SIG-M5 treated with dmso at 0.1 percent for 504 hours (cell line): ENCODE measurements at regions not wholly inside any gene's neighbourhood (a gene's known extent, or its start where the extent isn't known, plus 50 kb on each side); places are given as distances from the start of the nearest gene placed in this dataset.
"Not testable (repeated sequence)": the region's sequence is repeated elsewhere in the genome, so short reads cannot be mapped to it uniquely, and the experiment has no call there.

Experiments used
- DNase-seq: peaks from one replicate; lab custom pipeline; 2025; ENCODE audit not compliant: unreplicated experiment; lab: John Stamatoyannopoulos, UW

- no peak for DNase-seq
Observed at GRCh38 chr2:100739735-100740432, 80.1 kb upstream of the NPAS2 start.

GRCh38 chr2:100741880-100742276, 78.1 kb upstream of the NPAS2 start:
- DNase-seq = no peak

- no peak for DNase-seq
Observed at GRCh38 chr2:100742277-100743254, 77.4 kb upstream of the NPAS2 start.

- no peak for DNase-seq
Observed at GRCh38 chr2:100743741-100744140, 76.2 kb upstream of the NPAS2 start.

- DNase-seq = no peak
Observed at GRCh38 chr2:100744184-100744583, 75.8 kb upstream of the NPAS2 start.

- DNase-seq = no peak
Observed at GRCh38 chr2:100744589-100744988, 75.3 kb upstream of the NPAS2 start.

GRCh38 chr2:100745604-100746003, 74.3 kb upstream of the NPAS2 start:
- no peak for DNase-seq

- no peak for DNase-seq
Observed at GRCh38 chr2:100747551-100747950, 72.4 kb upstream of the NPAS2 start.

GRCh38 chr2:100747996-100748615, 71.8 kb upstream of the NPAS2 start:
- no peak for DNase-seq

GRCh38 chr2:100748673-100749072, 71.3 kb upstream of the NPAS2 start:
- no peak for DNase-seq

- no peak for DNase-seq
Observed at GRCh38 chr2:100749771-100750542, 70.0 kb upstream of the NPAS2 start.

- not testable (repeated sequence) for DNase-seq
Observed at GRCh38 chr2:100751871-100752625, 67.9 kb upstream of the NPAS2 start.

- peak; percentile 75 for DNase-seq
Observed at GRCh38 chr2:100752628-100753333, 67.2 kb upstream of the NPAS2 start.

GRCh38 chr2:100753444-100753843, 66.5 kb upstream of the NPAS2 start:
- no peak for DNase-seq

GRCh38 chr2:100753881-100754280, 66.1 kb upstream of the NPAS2 start:
- no peak for DNase-seq

GRCh38 chr2:100754951-100755350, 65.0 kb upstream of the NPAS2 start:
- no peak for DNase-seq

GRCh38 chr2:100755441-100755840, 64.5 kb upstream of the NPAS2 start:
- no peak for DNase-seq

- DNase-seq = no peak
Observed at GRCh38 chr2:100756704-100757103, 63.2 kb upstream of the NPAS2 start.

GRCh38 chr2:100757621-100758394, 62.1 kb upstream of the NPAS2 start:
- DNase-seq = no peak
